GM19043 (cell line): ENCODE measurements at regions not wholly inside any gene's neighbourhood (a gene's known extent, or its start where the extent isn't known, plus 50 kb on each side); places are given as distances from the start of the nearest gene placed in this dataset.
A peak's percentile ranks its signal among the peaks of the same experiment; 100 is the strongest.

Experiments
- ATAC-seq: cut with Tn5 transposase; IDR thresholded peaks from one replicate; pipeline ENCODE4 v1.9.1; 2021; ENCODE audit warnings: low read depth; ENCODE audit not compliant: unreplicated experiment

GRCh38 chr5:124665035-124665434 lies 81.4 kb downstream of the ZNF608 start:
- no peak for ATAC-seq

DNA sequence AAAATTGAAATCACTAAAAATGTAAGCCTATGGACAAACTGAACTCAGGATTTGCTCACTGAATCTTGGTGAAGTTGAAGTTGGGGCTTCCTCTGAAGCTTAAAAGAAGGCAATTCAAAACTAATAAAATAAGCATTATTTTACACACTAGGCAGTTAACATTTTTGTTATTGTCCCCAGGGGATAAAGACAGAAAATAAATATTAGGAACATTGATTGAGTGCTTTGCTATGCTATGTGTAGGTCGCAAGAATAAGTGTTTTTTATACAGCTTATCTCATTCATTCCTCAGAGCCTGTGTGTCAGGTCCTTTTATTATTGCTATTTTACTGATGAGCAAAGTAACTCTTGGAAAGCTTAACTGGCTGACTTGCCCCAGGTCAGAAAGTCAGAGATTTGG lies 82.2 kb downstream of the ZNF608 start:
- no peak for ATAC-seq

DNA sequence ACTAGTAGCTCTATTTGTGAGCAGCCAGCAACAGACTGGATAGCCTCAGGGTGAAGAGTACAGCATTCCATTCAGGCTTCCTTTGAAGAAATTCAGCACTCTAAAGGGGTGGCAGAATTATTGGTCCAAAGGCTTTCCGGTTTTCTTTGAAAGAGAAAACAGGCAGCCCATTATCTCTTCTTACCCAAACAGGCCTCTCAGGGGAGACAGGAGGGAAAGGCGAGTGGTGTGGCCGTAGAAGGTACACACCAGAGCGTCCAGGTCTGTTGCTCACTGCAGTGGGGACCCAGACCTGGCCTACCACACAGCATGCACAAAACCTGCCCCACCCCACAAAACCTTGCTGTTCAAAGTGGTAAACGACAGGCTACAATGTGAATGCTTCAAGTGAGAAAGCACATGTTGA lies 83.3 kb downstream of the ZNF608 start:
- ATAC-seq: no peak

DNA sequence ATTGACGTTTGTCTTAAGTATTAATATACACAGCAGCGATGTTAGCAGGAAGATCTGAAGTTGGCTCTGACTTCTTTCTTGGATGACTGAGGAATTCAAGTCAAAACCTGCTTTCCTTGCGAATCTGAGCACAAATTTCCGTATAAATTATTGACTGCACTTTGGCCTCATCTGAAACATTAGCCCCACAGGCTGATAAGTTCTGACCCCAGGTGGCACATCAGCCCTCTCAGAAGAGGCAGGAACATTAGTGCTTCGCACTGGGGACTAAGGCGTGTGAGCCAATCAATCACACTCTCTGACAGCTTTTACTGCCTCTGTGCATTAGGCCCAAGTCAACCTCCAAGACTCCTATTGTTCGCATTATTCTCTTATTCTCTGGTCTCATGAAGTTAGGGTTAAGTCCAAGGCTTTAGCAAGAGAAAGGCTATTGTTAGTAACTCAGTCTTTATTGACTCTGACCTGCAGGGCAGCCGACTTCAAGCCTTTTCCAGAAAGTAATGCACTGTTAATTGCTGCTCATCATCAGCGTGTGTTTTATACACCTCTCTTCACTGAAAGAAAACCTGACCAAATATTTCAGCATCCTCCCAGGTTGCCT lies 84.2 kb downstream of the ZNF608 start:
- no peak for ATAC-seq

DNA sequence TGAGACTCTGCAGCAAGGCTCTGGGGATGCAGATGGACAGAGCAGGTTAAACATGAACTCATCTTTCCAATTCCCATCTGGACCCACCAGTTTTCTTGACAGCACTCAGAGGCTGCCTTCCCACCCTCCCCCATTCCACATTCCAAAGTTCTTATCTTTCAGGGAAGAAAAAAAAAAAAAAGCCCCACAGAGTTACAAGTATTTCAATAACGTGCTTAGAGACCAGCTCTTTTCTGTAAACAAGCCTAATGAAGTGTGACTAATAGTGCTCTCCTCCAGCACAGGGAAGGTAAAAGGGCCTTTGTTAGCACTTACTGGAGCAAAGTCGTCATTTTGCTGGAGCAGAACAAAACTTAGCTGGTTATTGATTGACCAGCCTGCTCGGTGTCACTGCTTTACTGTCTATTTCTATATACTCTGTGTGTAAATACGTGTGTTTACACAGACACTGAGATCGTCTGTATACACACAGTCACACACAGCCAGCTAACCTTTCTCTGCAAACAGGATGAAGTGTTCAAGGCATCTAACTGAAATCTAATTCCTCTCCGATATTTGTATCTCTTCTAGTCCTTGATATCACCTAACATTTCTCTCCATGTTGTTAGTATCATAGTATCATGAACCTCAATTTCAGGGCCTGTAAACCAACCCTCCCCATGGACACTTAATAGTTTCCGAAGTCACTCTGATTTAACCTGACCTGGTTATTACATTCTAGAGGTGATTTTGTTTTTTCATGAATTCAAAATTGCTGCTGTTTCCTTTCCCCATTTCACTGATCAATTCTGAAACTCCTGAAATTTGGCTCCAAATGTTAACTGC lies 84.9 kb downstream of the ZNF608 start:
- no peak for ATAC-seq

- no peak for ATAC-seq
Measured at GRCh38 chr5:124660229-124661093, 86.0 kb downstream of the ZNF608 start.

GRCh38 chr5:124659798-124660197 lies 86.6 kb downstream of the ZNF608 start:
- ATAC-seq: no peak

GRCh38 chr5:124658867-124659557 lies 87.4 kb downstream of the ZNF608 start:
- no peak for ATAC-seq

DNA sequence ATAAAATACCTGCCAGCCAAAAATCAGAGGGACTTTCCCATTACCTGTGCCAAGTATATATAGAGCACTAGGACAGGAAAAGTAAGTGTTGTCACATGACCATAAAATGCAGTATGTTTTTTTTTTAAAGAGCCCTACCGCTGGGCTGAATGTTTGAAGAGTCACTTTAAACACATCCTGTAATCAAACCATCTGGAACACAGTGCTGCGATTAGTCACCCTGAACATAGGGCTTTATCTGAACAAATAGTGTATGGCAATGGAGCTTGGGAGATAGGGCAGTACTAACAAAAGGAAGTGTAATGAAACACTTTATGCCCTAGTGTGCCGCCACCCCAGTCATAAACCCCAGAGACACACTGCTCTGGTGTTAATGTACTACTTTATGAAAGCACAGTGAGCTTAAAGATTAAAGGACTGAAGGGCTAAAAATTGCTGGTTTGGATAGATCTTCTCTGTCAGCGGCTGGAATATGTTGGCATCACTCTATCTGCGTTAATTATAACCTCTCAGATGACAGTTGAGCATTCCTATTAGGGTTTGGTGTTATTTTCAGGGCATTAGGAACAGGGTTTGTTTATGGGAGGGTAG lies 90.4 kb downstream of the ZNF608 start:
- no peak for ATAC-seq

DNA sequence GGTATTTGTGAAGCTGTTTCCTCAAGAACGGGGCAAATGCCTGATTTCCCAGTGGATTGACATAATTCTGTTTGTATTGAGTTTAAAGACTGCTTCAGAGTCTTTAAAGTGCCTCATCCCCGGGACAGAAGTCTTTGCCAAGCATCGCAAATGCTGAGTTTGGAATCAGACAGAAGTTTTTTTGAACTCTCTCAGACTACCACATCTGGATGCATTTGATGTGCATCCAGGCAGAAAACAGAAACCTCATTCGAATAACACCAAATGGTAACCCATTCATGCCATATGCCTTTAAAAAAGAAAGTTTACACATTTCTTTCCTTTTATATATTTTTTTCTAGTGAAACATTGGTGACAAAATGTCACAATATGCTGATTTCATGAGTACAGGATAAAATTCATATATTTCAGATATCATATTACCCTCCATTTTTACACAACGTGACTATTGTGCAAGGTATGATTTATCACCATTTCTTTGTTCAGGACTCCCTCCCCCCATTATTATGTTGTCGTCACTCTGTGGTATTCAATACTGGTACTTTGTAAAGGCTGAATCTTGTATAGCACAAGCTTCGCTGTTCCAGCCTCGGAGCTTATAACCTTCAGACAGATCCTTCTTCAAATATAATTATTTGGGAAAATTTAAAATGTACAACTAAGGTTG lies 91.1 kb downstream of the ZNF608 start:
- no peak for ATAC-seq

- ATAC-seq: no peak
Measured at GRCh38 chr5:124654418-124654817, 92.0 kb downstream of the ZNF608 start.

- no peak for ATAC-seq
Measured at GRCh38 chr5:124653666-124654065, 92.8 kb downstream of the ZNF608 start.

DNA sequence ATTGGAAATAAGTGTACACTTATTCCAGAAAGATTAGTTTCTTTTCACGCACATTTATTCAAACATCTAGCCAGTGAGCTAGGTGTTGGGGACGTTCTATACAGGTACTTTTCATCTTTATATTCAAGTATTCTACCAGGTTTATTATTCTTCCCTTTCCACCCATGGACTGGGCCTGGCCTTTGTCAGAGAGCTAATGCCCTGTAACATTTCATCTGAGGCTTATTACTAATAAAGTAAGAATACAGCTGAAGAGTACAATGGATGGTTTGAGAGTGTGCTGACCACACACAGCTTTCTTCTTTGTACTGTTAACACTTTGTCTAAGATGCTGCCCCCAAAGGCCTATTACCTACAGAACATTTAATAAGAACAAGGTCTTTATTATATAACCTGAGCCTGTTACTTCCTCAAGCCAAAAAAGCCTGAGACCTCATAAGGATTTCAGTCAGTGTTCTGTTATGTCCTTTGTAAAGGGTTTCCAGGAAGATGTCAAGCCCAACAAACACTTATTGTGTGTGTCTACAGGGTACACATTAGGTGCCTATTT lies 93.5 kb downstream of the ZNF608 start:
- ATAC-seq: no peak

GRCh38 chr5:124652514-124652819 lies 94.0 kb downstream of the ZNF608 start:
- ATAC-seq: no peak

GRCh38 chr5:124651663-124652513 lies 94.6 kb downstream of the ZNF608 start:
- peak; percentile 17 for ATAC-seq

DNA sequence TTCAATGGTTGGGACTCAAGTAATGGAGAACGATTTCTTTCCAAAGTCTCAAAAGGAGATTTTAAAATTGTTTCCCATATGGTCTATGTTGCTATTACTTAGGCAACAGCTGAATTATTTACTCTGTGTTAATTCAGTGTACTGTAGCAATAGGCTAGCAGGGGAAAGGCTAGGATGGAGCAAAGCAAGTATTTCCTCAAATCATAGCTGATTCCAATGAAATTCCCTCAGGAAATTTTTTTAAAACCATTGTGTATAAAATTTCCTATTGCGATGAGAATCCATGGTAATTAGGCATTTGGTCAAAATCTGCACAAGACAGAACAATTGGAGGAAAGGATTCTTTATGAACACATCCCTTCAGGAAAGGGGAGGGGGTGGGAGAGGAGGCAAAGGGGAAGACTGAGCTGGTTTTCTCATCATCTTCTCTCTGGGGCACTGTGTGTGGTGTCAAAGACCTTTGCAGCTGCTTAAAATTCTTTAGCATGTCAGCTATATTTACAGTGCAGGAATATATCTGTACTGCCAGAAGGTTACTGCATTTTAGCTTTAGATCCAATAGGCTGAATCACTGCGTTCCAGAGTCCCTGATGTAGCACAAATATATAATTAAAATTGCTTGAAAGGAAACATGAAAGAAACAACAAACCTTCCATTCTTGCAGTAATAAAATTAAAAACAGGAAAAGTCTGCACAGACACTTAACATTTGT lies 95.3 kb downstream of the ZNF608 start:
- ATAC-seq: no peak

- peak; percentile 63 for ATAC-seq
Measured at GRCh38 chr5:124650147-124650561, 96.3 kb downstream of the ZNF608 start.

GRCh38 chr5:124649491-124650146 lies 96.8 kb downstream of the ZNF608 start:
- ATAC-seq: peak; percentile 71
